Activated naive CD8-positive, alpha-beta T cell treated with anti-CD3 and anti-CD28 coated beads for 36 hours (primary cell): ENCODE measurements at regions not wholly inside any gene's neighbourhood (a gene's known extent, or its start where the extent isn't known, plus 50 kb on each side); places are given as distances from the start of the nearest gene placed in this dataset.
"Not testable (repeated sequence)": the region's sequence is repeated elsewhere in the genome, so short reads cannot be mapped to it uniquely, and the experiment has no call there.

Experiments
- DNase-seq: peaks from one replicate; pipeline ENCODE4 v3.0.0; 2021
- H3K27ac Mint-ChIP-seq: one replicate; pipeline ENCODE4 v1.8.0; 2022; ENCODE audit warnings: mild to moderate bottlenecking, moderate library complexity, mixed read lengths
- H3K27me3 Mint-ChIP-seq: one replicate; pipeline ENCODE4 v1.8.0; 2022; ENCODE audit warnings: mild to moderate bottlenecking, mixed read lengths
- H3K36me3 Mint-ChIP-seq: one replicate; pipeline ENCODE4 v1.8.0; 2021; ENCODE audit warnings: mild to moderate bottlenecking, mixed read lengths
- H3K4me1 Mint-ChIP-seq: one replicate; pipeline ENCODE4 v1.8.0; 2021; ENCODE audit warnings: mixed read lengths
- H3K4me3 Mint-ChIP-seq: one replicate; pipeline ENCODE4 v1.8.0; 2022; ENCODE audit warnings: mild to moderate bottlenecking, moderate library complexity, mixed read lengths
- H3K9me3 Mint-ChIP-seq: one replicate; pipeline ENCODE4 v1.8.0; 2022; ENCODE audit warnings: mixed read lengths

DNA sequence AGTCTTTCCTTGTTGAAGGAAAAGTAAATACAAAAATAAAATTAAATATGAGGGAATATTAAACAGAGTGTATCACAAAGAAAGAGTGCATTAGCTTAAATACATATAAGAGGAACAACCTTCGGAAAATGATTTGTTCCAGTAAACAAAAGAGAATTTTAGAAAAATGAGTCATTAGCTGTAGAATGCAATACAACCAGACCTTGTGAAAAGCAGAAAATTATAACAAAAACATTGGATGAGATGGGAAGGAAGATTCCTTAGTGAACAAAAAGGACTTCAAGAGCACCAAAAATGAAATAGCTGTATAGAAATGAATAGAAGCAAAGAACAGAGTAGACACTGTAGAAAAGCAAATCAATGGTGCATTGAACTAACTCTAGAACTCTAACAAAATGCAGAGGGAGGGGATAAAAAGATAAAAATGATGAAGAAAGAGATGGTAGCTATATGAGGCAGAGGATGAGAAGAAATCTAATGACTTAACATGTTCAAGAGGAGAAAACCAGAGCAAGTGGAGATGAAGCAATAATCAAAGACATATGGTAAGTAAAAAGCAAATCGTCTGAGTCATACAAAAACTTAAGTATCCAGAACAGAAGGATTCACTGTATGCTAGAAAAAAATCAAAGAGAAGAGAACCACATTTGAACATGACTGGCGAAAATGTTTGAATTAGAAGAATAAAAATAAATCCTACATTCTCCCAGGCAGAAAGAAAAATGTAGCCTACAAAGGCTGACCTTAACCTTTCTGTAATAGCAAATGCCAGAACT is 190.5 kb downstream of the TMEM26 start:
- H3K27ac Mint-ChIP-seq, result no peak overlapping the region
- H3K4me1 Mint-ChIP-seq, result no peaks in the 10 kb centered on the region
- H3K4me3 Mint-ChIP-seq, result no peak overlapping the region
- no peak for DNase-seq
- peaks cover 8% of the 10 kb centered on the region for H3K27me3 Mint-ChIP-seq
- H3K9me3 Mint-ChIP-seq, result peaks cover 5% of the 10 kb centered on the region
- H3K36me3 Mint-ChIP-seq, result no peaks in the 10 kb centered on the region

DNA sequence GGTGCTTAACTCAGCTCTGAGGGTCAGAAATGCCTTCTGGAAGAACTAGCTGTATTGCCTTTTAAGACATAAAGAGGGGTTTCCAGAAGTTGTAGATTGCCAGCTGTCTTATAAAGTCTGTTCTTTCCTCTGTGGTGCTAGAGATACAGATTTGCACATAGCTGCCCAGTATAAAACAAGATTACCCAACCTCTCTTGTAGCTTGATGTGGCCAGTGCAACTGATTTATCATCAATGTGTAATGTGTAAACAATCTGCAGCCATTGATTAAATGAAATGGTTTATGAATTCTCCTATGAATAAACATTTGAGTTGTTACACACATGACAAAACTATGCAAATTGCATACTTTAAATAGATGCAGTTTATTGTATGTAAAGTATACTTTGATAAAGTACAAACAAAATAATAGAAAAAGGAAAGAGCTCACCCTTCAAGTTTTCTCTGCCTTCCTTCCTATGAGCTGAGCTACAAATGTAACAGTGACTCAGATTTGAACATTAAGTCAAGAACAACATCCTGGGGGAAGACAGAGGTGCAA is 195.2 kb downstream of the TMEM26 start:
- Mint-ChIP-seq H3K36me3 (no peaks in the 10 kb centered on the region), H3K9me3 (peaks cover 4% of the 10 kb centered on the region), H3K4me3 (no peak overlapping the region), H3K27me3 (peaks cover 14% of the 10 kb centered on the region), H3K27ac (no peak overlapping the region), H3K4me1 (no peaks in the 10 kb centered on the region)
- DNase-seq, result no peak

DNA sequence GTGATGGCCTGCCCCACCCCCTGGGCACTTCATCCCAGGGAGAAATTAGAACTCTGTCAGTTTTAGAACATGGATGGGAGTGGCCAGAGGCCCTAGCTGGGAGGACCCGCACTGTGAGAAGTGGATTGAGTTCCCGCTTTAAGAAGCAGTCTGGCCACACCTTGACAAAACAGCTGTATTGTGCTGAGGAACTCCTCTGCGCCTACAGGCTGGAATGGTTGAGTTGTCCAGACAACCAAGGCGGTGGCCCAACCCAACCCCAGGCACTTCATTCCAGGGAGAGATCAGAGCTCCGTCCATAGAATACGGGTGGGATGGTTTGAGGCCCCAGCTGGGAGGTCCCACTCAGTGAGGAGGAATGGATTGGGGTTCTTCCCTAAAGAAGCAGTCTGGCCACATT is 196.0 kb downstream of the TMEM26 start:
- Mint-ChIP-seq H3K36me3 (no peaks in the 10 kb centered on the region), H3K27me3 (peaks cover 14% of the 10 kb centered on the region), H3K4me3 (no peak overlapping the region), H3K4me1 (no peaks in the 10 kb centered on the region), H3K9me3 (peaks cover 3% of the 10 kb centered on the region), H3K27ac (no peak overlapping the region)
- no peak for DNase-seq

DNA sequence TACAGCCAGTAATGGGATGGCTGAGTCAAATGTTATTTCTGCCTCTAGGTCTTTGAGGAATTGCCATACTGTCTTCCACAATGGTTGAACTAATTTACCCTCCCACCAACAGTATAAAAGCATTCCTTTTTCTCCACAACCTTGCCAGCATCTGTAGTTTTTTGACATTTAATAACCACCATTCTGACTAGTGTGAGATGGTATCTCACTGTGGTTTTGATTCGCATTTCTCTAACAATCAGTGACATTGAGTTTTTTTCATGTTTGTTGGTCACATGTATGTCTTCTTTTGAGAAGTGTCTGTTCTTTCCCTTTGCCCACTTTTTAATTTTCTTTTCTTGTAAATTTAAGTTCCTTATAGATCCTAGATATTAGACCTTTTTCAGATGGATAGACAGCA is 200.9 kb downstream of the TMEM26 start:
- not testable (repeated sequence) for H3K4me1 Mint-ChIP-seq, H3K4me3 Mint-ChIP-seq, H3K9me3 Mint-ChIP-seq, H3K36me3 Mint-ChIP-seq, H3K27me3 Mint-ChIP-seq, DNase-seq, H3K27ac Mint-ChIP-seq

DNA sequence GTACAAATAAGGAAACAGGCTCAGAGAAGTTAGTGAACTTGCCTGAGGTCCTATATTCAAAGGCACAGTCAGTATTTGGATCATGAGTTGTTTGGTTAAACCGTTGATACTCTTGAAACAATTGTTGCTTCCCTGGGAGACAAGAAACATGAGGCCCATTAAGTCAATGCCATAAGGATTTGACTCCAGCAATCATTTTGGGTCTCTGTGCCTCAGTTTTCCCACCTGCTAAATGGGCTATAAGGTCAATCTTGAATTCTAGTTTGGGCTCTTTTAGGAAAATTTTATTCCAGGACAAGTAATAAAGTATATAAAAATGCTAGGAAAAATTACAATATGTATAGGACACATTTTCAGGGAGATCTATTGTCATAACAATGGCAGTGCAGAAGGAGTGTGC is 202.1 kb downstream of the TMEM26 start:
- Mint-ChIP-seq H3K27ac (no peak overlapping the region), H3K27me3 (peaks cover 7% of the 10 kb centered on the region), H3K9me3 (peaks cover 3% of the 10 kb centered on the region), H3K36me3 (no peaks in the 10 kb centered on the region), H3K4me3 (no peak overlapping the region), H3K4me1 (no peaks in the 10 kb centered on the region)
- DNase-seq, result no peak

DNA sequence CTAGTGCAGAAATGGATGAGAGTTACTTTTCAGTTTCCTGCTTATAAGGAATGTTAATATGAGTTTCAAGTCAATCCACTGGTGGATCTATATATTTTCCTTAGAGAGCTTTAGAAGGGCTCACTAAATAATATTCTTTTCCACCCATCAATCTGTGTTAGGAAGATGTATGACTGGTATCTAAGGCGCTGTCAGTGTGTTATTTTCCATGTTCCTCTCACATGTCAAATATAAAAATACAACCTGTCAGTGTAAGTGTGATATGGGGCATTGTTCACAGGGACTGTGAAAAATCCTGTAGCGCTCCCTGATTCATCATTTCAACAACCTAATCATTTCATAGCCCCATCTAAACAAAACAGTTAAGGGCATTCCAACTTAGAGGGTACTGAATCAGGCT is 203.1 kb downstream of the TMEM26 start:
- DNase-seq, result no peak
- no peaks in the 10 kb centered on the region for H3K4me1 Mint-ChIP-seq
- H3K27ac Mint-ChIP-seq, result no peak overlapping the region
- H3K36me3 Mint-ChIP-seq, result no peaks in the 10 kb centered on the region
- H3K4me3 Mint-ChIP-seq, result no peak overlapping the region
- H3K9me3 Mint-ChIP-seq, result peaks cover 1% of the 10 kb centered on the region
- H3K27me3 Mint-ChIP-seq, result peaks cover 7% of the 10 kb centered on the region

DNA sequence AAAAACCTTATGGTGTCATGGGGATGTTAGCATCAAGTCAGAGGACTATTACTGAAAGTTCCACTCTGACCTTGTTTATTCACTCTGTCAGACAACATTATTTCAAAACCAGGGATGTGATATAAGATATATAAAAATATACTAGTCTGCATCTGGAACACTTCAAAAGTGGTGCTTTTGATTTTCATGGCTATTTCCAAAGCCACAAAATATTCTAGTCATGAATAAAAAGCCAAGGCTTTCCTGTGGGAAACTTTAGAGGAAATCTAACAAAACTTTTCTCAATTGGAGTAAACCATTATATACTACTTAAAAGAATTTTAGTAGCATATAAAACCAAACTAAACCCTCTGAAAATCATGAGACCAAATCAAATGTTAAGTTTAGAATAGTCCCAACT is 205.2 kb downstream of the TMEM26 start:
- H3K36me3 Mint-ChIP-seq, result no peaks in the 10 kb centered on the region
- H3K4me3 Mint-ChIP-seq, result no peak overlapping the region
- no peaks in the 10 kb centered on the region for H3K27me3 Mint-ChIP-seq
- no peak overlapping the region for H3K27ac Mint-ChIP-seq
- DNase-seq, result no peak
- no peaks in the 10 kb centered on the region for H3K4me1 Mint-ChIP-seq
- H3K9me3 Mint-ChIP-seq, result no peaks in the 10 kb centered on the region

DNA sequence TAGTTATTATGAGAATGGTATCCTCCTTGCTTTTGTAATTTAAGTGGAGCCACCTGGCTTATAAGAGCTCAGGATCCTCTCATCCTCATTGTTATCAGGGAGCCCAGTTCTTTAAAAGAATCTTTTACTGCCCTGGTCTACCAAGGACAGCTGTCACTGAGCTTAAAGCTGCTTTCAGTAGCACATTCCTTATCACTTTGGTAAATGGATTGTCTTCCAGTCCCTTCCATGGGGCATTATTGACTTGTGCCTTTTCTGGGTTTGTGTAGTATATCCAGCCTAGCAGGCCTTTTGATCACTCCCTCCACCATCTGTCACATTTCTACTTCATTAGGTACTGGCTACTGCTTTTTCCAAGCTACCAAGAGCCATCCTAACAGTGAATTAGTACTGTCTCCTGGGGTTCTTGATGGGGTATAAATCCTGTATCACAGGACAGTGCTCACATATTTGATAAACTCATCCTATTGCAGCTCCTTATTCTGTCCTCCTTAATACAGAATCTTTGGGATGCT is 208.9 kb downstream of the TMEM26 start:
- no peaks in the 10 kb centered on the region for H3K4me1 Mint-ChIP-seq

DNA sequence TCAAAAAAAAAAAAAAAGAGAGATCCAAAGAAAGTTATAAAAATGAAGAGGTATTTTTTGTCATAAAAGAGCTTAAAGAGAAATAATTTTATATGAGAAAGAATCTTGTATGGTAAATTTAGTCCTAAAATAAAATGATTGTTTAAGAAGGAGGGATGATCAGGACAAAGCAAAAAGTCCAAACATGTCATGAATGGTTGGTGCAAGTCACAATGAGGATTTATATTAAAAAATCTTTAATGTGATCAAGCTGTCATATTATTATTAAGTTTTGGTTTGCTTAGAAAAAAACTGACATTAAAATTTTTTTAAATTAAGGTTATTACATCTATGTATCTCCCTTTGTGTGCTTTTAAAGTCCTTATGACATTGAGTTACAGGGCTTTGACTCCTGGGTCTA is 220.4 kb downstream of the TMEM26 start:
- no peaks in the 10 kb centered on the region for H3K36me3 Mint-ChIP-seq
- no peak overlapping the region for H3K4me3 Mint-ChIP-seq
- no peak for DNase-seq
- no peak overlapping the region for H3K27ac Mint-ChIP-seq
- no peaks in the 10 kb centered on the region for H3K4me1 Mint-ChIP-seq
- H3K9me3 Mint-ChIP-seq, result peaks cover 6% of the 10 kb centered on the region
- no peaks in the 10 kb centered on the region for H3K27me3 Mint-ChIP-seq

More for the DNA sequence above, 208.9 kb downstream of the TMEM26 start:
- no peaks in the 10 kb centered on the region for H3K36me3 Mint-ChIP-seq
- no peaks in the 10 kb centered on the region for H3K27me3 Mint-ChIP-seq
- DNase-seq, result no peak
- no peak overlapping the region for H3K27ac Mint-ChIP-seq
- H3K9me3 Mint-ChIP-seq, result no peaks in the 10 kb centered on the region
- no peak overlapping the region for H3K4me3 Mint-ChIP-seq

DNA sequence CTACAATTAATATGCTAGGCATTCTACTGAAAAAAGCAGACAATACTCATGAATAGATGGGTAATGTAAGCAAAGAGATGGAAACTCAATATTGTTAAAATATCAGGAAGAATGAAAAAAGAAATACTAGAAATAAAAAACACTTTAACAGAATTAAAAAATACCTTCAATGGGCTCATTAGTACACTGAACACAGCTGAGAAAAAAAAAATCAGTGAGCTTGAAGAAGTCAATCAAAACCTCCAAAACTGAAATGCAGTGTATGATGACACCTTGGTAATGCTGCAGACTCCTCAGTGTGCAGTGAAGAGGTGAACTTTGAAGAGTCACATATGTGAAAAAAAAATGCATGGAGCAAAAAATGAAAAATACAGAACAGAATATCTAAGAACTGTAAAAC is 227.2 kb downstream of the TMEM26 start:
- Mint-ChIP-seq H3K27ac (no peak overlapping the region), H3K4me3 (no peak overlapping the region), H3K27me3 (peaks cover 4% of the 10 kb centered on the region), H3K9me3 (peaks cover 8% of the 10 kb centered on the region), H3K36me3 (no peaks in the 10 kb centered on the region), H3K4me1 (no peaks in the 10 kb centered on the region)
- no peak for DNase-seq

DNA sequence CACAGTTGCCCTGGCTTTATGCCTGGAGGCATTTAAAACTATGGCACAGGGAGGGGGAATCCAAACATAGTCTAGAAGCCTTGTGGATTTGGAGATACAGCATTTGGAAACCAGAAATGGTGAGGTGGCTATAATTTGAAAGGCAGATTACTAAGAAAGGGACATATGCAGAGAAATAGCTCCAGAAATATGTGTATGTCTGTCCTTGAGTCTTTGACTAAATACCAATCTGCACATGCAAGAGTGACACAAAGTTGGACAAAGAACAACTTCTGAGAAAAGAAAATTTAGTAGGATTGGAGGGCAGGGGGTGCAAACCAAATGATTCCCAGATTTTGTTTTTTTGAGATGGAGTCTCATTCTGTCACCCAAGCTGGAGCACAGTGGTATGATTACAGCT is 229.6 kb downstream of the TMEM26 start:
- H3K27me3 Mint-ChIP-seq, result peaks cover 4% of the 10 kb centered on the region
- H3K4me1 Mint-ChIP-seq, result no peaks in the 10 kb centered on the region
- H3K27ac Mint-ChIP-seq, result no peak overlapping the region
- no peak for DNase-seq
- H3K9me3 Mint-ChIP-seq, result peaks cover 8% of the 10 kb centered on the region
- no peak overlapping the region for H3K4me3 Mint-ChIP-seq
- no peaks in the 10 kb centered on the region for H3K36me3 Mint-ChIP-seq

DNA sequence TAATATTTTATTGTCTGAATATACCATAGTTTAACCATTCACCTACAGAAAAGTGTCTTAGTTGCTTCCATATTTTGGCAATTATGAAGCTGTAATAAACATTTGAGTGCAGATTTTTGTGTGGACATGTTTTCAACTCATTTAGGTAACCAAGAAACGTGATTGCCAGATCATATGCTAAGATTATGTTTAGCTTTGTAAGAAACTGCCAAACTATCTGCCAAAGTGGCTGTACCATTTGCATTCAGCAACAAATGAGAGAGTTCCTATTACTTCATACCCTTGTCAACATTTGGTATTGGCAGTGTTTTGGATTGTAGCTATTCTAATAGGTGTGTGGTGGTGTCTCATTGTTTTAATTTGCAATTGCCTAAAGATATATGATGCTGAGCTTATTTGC is 233.5 kb downstream of the TMEM26 start:
- Mint-ChIP-seq H3K4me3 (no peak overlapping the region), H3K4me1 (no peaks in the 10 kb centered on the region), H3K36me3 (no peaks in the 10 kb centered on the region), H3K27ac (no peak overlapping the region), H3K9me3 (peaks cover 3% of the 10 kb centered on the region), H3K27me3 (peaks cover 4% of the 10 kb centered on the region)
- DNase-seq, result no peak

DNA sequence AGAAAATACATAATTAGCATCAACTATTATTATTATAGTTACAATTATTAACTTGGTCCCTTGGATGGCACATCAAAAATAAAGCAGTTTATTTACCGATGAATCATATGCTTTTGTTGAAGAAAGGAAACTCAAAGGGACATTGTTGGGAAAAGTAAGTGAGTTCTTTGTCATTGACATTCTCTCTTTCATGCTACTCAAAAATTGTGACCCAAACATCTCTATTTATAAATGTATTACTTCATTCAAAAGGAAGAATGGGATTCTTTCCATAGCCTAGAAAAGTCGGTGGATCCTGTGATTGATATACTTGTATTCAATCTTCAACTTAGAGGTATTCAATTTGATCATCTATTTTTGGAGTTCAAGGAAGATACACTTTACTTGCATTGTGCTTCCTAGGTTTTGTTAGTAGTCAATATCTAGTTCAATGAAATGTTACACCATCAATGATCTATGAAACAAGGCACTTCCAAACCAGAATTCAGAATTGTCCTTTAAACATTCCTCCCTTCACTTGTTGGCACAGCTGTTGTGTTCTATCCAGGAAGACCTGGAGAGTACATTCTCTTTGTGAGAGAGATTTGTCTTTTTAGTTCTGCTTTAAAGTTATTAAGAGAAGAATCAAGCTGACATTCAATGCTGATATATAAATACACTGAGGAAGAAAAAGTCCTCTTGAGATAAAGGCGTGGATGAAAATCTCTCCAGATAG is 235.2 kb downstream of the TMEM26 start:
- DNase-seq, result no peak
- no peak overlapping the region for H3K27ac Mint-ChIP-seq

DNA sequence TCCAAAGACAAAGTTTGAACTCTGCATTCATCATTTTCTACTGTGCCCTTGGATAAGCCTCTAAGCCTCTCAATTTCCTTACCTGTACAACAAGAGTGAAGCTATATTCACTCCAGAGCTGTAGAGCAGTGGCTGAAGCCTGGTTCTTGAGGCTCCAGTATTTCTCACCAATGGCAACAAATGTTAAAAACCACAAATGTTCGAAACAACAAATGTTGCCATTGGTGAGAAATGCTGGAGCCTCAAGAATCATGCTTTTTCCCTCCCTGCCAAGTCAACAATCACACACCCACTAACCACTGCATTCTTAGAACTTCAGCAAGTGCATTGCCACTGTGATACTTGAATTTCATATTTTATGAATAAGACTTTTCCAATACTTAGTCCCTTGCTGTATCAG is 237.9 kb downstream of the TMEM26 start:
- no peak for DNase-seq
- Mint-ChIP-seq H3K4me1 (no peaks in the 10 kb centered on the region), H3K36me3 (no peaks in the 10 kb centered on the region), H3K27ac (no peak overlapping the region), H3K4me3 (no peak overlapping the region), H3K9me3 (no peaks in the 10 kb centered on the region), H3K27me3 (no peaks in the 10 kb centered on the region)

More for the DNA sequence above, 235.2 kb downstream of the TMEM26 start:
- Mint-ChIP-seq H3K9me3 (no peaks in the 10 kb centered on the region), H3K36me3 (no peaks in the 10 kb centered on the region), H3K4me3 (no peak overlapping the region), H3K4me1 (no peaks in the 10 kb centered on the region), H3K27me3 (peaks cover 4% of the 10 kb centered on the region)

DNA sequence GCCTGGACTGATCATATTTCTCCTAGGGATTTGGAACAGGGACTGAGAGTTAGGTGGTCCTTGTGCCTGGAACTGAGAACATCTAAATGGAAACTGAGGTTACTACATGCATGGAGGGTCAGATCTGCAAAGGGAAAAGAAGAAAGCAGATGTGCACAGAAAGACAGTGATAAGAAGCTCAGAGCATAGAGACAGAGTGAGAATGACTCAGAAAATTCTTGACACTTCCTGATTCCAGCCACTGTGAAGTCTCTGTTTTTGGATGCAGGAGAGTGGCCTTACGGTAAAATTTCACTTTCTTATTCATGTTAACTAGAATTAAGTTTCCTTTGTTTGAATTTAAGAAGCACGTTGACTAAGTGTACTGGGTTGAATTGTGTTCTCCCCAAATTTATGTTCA is 241.7 kb downstream of the TMEM26 start:
- Mint-ChIP-seq H3K27me3 (no peaks in the 10 kb centered on the region), H3K4me1 (no peaks in the 10 kb centered on the region), H3K36me3 (no peaks in the 10 kb centered on the region), H3K4me3 (no peak overlapping the region), H3K27ac (no peak overlapping the region), H3K9me3 (no peaks in the 10 kb centered on the region)
- no peak for DNase-seq
